ENCODE measurements at regions not wholly inside any gene's neighbourhood (a gene's known extent, or its start where the extent isn't known, plus 50 kb on each side); places are given as distances from the start of the nearest gene placed in this dataset.

DNA sequence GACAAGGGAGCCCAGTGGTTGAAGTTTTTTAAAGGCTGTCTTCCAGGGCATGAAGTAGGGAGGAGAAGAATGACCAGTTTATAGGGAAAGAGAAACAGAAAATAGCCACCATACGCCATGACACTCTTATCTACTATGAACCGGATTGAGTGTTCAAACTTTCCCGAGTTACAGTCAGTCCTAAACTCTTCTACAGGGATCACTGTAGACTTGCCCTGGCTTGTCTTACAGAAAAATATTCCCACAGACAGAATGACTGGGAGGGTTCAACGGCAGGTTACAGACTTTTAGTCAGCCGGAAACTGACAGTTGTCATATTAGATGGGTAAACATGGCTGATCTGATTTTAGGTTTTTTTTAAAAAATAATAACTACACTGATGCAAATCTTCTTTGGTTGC is 662.5 kb upstream of the SOX9 start:
- TF ChIP-seq, protein P1, sequence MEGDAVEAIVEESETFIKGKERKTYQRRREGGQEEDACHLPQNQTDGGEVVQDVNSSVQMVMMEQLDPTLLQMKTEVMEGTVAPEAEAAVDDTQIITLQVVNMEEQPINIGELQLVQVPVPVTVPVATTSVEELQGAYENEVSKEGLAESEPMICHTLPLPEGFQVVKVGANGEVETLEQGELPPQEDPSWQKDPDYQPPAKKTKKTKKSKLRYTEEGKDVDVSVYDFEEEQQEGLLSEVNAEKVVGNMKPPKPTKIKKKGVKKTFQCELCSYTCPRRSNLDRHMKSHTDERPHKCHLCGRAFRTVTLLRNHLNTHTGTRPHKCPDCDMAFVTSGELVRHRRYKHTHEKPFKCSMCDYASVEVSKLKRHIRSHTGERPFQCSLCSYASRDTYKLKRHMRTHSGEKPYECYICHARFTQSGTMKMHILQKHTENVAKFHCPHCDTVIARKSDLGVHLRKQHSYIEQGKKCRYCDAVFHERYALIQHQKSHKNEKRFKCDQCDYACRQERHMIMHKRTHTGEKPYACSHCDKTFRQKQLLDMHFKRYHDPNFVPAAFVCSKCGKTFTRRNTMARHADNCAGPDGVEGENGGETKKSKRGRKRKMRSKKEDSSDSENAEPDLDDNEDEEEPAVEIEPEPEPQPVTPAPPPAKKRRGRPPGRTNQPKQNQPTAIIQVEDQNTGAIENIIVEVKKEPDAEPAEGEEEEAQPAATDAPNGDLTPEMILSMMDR (IDR thresholded peaks at IDR 0.05; ENCODE audit: low read length) = no peak
- no peak for TF ChIP-seq EZH2 (IDR thresholded peaks at IDR 0.05; ENCODE audit: borderline replicate concordance, low read length)

All from OCI-LY1 (cell line).